ENCODE measurements at regions not wholly inside any gene's neighbourhood (a gene's known extent, or its start where the extent isn't known, plus 50 kb on each side); places are given as distances from the start of the nearest gene placed in this dataset.

DNA sequence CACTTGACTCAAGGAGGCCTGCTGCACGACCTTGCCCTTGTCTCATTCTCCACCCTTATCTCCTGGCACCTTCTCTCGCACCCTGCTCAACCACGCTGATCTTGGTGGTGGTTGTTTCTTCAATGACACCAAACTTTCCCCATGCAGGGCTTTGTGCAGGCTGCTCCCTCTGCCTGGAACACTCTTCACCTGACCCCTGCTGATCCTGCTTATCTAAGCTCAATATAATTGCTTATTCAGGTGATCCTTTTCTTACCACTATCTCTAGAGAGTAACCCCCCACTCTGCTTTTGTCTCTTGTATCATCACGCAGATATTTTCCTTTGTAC is 604.4 kb downstream of the BUD13 start:
- TF ChIP-seq, protein P1, sequence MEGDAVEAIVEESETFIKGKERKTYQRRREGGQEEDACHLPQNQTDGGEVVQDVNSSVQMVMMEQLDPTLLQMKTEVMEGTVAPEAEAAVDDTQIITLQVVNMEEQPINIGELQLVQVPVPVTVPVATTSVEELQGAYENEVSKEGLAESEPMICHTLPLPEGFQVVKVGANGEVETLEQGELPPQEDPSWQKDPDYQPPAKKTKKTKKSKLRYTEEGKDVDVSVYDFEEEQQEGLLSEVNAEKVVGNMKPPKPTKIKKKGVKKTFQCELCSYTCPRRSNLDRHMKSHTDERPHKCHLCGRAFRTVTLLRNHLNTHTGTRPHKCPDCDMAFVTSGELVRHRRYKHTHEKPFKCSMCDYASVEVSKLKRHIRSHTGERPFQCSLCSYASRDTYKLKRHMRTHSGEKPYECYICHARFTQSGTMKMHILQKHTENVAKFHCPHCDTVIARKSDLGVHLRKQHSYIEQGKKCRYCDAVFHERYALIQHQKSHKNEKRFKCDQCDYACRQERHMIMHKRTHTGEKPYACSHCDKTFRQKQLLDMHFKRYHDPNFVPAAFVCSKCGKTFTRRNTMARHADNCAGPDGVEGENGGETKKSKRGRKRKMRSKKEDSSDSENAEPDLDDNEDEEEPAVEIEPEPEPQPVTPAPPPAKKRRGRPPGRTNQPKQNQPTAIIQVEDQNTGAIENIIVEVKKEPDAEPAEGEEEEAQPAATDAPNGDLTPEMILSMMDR (IDR thresholded peaks at IDR 0.05; ENCODE audit: low read depth, low read length) = no peak
- H3K4me3 ChIP-seq (ENCODE audit: low read depth, low read length) = no peak overlapping the region
- no peak for DNase-seq (ENCODE audit: low read depth, low spot score)
- H3K27ac ChIP-seq (ENCODE audit: low read depth, low read length) = no peak overlapping the region
- H3K9me3 ChIP-seq (ENCODE audit: control insufficient read depth, insufficient read depth, low read length) = no peaks in the 10 kb centered on the region
- H3K27me3 ChIP-seq (ENCODE audit: control insufficient read depth, insufficient read depth, low read length) = no peaks in the 10 kb centered on the region
- ChIA-PET POLR2A (no interaction called here), CTCF (interaction anchor here (1.4 kb wide), 1 partner anchor 56 kb away, joined by 3 read pairs; no protein-coding TSS in a partner anchor)

- CTCF ChIA-PET = no interaction called here
- POLR2A ChIA-PET = no interaction called here
- TF ChIP-seq, protein P1 (IDR thresholded peaks at IDR 0.05; ENCODE audit: low read depth, low read length) = no peak
- DNase-seq (ENCODE audit: low read depth, low spot score) = no peak
- Histone ChIP-seq H3K27ac (ENCODE audit: low read depth, low read length) (no peak overlapping the region), H3K9me3 (ENCODE audit: control insufficient read depth, insufficient read depth, low read length) (no peaks in the 10 kb centered on the region), H3K27me3 (ENCODE audit: control insufficient read depth, insufficient read depth, low read length) (no peaks in the 10 kb centered on the region), H3K4me3 (ENCODE audit: low read depth, low read length) (no peak overlapping the region)
Observed at GRCh38 chr11:116167706-116168458, 604.9 kb downstream of the BUD13 start.

- POLR2A ChIA-PET = no interaction called here
- CTCF ChIA-PET = no interaction called here
- TF ChIP-seq, protein P1 (IDR thresholded peaks at IDR 0.05; ENCODE audit: low read depth, low read length) = no peak
- no peak overlapping the region for H3K27ac ChIP-seq (ENCODE audit: low read depth, low read length)
- DNase-seq (ENCODE audit: low read depth, low spot score) = no peak
- no peaks in the 10 kb centered on the region for H3K9me3 ChIP-seq (ENCODE audit: control insufficient read depth, insufficient read depth, low read length)
- H3K4me3 ChIP-seq (ENCODE audit: low read depth, low read length) = no peak overlapping the region
- no peaks in the 10 kb centered on the region for H3K27me3 ChIP-seq (ENCODE audit: control insufficient read depth, insufficient read depth, low read length)
Observed at GRCh38 chr11:116166573-116167465, 606.0 kb downstream of the BUD13 start.

DNA sequence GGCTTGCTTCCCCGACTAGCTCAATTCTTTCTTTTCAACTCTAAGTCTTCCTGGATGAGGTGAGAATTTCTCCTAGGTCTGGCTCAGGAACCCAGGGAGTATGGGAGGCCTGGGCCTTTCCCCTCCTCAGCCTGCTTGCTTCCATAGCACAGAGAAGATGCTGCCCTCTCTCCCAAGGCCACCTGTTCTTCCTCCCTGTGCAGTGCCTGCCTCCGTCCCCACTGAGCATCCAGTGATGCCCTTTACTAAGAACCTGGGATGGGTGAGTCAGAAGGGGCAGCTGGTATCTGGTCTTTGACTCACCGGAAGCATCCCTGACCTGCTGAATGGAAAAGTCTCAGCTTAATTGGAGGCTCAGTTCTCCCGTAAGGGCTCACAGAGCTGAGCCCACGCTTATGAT is 607.9 kb downstream of the BUD13 start:
- no peak overlapping the region for H3K4me3 ChIP-seq (ENCODE audit: low read depth, low read length)
- POLR2A ChIA-PET = no interaction called here
- CTCF ChIA-PET = no interaction called here
- TF ChIP-seq, protein P1 (IDR thresholded peaks at IDR 0.05; ENCODE audit: low read depth, low read length) = no peak
- no peaks in the 10 kb centered on the region for H3K9me3 ChIP-seq (ENCODE audit: control insufficient read depth, insufficient read depth, low read length)
- H3K27me3 ChIP-seq (ENCODE audit: control insufficient read depth, insufficient read depth, low read length) = no peaks in the 10 kb centered on the region
- H3K27ac ChIP-seq (ENCODE audit: low read depth, low read length) = no peak overlapping the region
- no peak for DNase-seq (ENCODE audit: low read depth, low spot score)

- Histone ChIP-seq H3K4me3 (ENCODE audit: low read depth, low read length) (no peak overlapping the region), H3K9me3 (ENCODE audit: control insufficient read depth, insufficient read depth, low read length) (no peaks in the 10 kb centered on the region), H3K27ac (ENCODE audit: low read depth, low read length) (no peak overlapping the region), H3K27me3 (ENCODE audit: control insufficient read depth, insufficient read depth, low read length) (no peaks in the 10 kb centered on the region)
- no peak for DNase-seq (ENCODE audit: low read depth, low spot score)
- ChIA-PET CTCF (no interaction called here), POLR2A (no interaction called here)
- TF ChIP-seq, protein P1 (IDR thresholded peaks at IDR 0.05; ENCODE audit: low read depth, low read length) = no peak
Observed at GRCh38 chr11:116162886-116163230, 609.9 kb downstream of the BUD13 start.
